ENCODE measurements at regions not wholly inside any gene's neighbourhood (a gene's known extent, or its start where the extent isn't known, plus 50 kb on each side); places are given as distances from the start of the nearest gene placed in this dataset.

DNA sequence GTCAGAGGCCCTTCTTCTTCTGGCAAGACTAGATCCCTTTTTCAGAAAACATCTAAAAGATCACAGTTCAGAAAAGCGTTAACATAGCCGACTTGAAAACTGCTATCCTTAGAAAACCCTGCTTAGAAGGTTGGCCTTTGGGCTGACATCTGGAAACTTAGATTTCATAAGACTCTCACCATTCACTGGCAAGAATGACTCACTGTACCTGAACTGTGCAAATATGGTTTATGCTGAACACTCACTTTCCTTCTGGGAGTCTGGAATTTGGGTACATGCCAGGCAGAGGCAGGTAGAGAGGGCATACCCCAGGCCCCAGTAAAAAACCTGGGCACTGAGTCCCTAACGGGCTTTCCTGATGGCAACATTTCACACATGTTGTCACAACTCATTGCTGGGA is 88.8 kb upstream of the GPC3 start:
- in situ Hi-C loops (cut with MboI) (no loop called here), intact Hi-C loops (cut with micrococcal nuclease) (no loop called here)
- FAIRE-seq = no peak
- no peaks in the 10 kb centered on the region for H3K9me1 ChIP-seq (ENCODE audit: control insufficient read depth, insufficient read depth, low read length)
- H3K79me2 ChIP-seq (ENCODE audit: control insufficient read depth, insufficient read depth, low read length) = no peaks in the 10 kb centered on the region
- no peak overlapping the region for H2AFZ ChIP-seq (ENCODE audit: low read depth, low read length)
- TF ChIP-seq, protein P1, sequence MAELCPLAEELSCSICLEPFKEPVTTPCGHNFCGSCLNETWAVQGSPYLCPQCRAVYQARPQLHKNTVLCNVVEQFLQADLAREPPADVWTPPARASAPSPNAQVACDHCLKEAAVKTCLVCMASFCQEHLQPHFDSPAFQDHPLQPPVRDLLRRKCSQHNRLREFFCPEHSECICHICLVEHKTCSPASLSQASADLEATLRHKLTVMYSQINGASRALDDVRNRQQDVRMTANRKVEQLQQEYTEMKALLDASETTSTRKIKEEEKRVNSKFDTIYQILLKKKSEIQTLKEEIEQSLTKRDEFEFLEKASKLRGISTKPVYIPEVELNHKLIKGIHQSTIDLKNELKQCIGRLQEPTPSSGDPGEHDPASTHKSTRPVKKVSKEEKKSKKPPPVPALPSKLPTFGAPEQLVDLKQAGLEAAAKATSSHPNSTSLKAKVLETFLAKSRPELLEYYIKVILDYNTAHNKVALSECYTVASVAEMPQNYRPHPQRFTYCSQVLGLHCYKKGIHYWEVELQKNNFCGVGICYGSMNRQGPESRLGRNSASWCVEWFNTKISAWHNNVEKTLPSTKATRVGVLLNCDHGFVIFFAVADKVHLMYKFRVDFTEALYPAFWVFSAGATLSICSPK (IDR thresholded peaks at IDR 0.05; ENCODE audit: borderline replicate concordance) = no peak
- TF ChIP-seq NR4A1 (CRISPR knock-in tag; IDR thresholded peaks at IDR 0.05) (no peak), NR4A1 (tag; IDR thresholded peaks at IDR 0.05) (no peak), HEY1 (CRISPR knock-in tag; IDR thresholded peaks at IDR 0.05; ENCODE audit: borderline replicate concordance) (no peak), SETDB1 (IDR thresholded peaks at IDR 0.05; ENCODE audit: low read length) (no peak), POLR2G (IDR thresholded peaks at IDR 0.05; ENCODE audit: low read depth, low read length) (no peak), SRSF9 (IDR thresholded peaks at IDR 0.05; ENCODE audit: borderline replicate concordance, low read depth, low read length) (no peak), BCOR (IDR thresholded peaks at IDR 0.05) (no peak)
- TF ChIP-seq, protein P2, sequence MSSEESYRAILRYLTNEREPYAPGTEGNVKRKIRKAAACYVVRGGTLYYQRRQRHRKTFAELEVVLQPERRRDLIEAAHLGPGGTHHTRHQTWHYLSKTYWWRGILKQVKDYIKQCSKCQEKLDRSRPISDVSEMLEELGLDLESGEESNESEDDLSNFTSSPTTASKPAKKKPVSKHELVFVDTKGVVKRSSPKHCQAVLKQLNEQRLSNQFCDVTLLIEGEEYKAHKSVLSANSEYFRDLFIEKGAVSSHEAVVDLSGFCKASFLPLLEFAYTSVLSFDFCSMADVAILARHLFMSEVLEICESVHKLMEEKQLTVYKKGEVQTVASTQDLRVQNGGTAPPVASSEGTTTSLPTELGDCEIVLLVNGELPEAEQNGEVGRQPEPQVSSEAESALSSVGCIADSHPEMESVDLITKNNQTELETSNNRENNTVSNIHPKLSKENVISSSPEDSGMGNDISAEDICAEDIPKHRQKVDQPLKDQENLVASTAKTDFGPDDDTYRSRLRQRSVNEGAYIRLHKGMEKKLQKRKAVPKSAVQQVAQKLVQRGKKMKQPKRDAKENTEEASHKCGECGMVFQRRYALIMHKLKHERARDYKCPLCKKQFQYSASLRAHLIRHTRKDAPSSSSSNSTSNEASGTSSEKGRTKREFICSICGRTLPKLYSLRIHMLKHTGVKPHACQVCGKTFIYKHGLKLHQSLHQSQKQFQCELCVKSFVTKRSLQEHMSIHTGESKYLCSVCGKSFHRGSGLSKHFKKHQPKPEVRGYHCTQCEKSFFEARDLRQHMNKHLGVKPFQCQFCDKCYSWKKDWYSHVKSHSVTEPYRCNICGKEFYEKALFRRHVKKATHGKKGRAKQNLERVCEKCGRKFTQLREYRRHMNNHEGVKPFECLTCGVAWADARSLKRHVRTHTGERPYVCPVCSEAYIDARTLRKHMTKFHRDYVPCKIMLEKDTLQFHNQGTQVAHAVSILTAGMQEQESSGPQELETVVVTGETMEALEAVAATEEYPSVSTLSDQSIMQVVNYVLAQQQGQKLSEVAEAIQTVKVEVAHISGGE (CRISPR knock-in tag; IDR thresholded peaks at IDR 0.05) = no peak
- TF ChIP-seq, protein P3, sequence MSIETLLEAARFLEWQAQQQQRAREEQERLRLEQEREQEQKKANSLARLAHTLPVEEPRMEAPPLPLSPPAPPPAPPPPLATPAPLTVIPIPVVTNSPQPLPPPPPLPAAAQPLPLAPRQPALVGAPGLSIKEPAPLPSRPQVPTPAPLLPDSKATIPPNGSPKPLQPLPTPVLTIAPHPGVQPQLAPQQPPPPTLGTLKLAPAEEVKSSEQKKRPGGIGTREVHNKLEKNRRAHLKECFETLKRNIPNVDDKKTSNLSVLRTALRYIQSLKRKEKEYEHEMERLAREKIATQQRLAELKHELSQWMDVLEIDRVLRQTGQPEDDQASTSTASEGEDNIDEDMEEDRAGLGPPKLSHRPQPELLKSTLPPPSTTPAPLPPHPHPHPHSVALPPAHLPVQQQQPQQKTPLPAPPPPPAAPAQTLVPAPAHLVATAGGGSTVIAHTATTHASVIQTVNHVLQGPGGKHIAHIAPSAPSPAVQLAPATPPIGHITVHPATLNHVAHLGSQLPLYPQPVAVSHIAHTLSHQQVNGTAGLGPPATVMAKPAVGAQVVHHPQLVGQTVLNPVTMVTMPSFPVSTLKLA (conservative IDR thresholded peaks at IDR 0.05) = no peak
- TF ChIP-seq, protein P4, sequence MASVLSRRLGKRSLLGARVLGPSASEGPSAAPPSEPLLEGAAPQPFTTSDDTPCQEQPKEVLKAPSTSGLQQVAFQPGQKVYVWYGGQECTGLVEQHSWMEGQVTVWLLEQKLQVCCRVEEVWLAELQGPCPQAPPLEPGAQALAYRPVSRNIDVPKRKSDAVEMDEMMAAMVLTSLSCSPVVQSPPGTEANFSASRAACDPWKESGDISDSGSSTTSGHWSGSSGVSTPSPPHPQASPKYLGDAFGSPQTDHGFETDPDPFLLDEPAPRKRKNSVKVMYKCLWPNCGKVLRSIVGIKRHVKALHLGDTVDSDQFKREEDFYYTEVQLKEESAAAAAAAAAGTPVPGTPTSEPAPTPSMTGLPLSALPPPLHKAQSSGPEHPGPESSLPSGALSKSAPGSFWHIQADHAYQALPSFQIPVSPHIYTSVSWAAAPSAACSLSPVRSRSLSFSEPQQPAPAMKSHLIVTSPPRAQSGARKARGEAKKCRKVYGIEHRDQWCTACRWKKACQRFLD (CRISPR knock-in tag; IDR thresholded peaks at IDR 0.05) = no peak
- H3K4me1 ChIP-seq (replicated peaks in 1 of 2; ENCODE audit: control insufficient read depth in 2 of 2, insufficient read depth in 2 of 2, low read length in 2 of 2) = no peaks in the 10 kb centered on the region
- H4K20me1 ChIP-seq (replicated peaks; ENCODE audit: control insufficient read depth, insufficient read depth, low read length) = no peaks in the 10 kb centered on the region
- peaks cover 6% of the 10 kb centered on the region for H3K9me3 ChIP-seq (replicated peaks; ENCODE audit: control insufficient read depth, insufficient read depth, low read depth, low read length)
- ATAC-seq = no peak
- no peaks in the 10 kb centered on the region for H3K27me3 ChIP-seq (ENCODE audit: control insufficient read depth in 2 of 2, insufficient read depth in 2 of 2, low read length in 2 of 2)
- no peaks in the 10 kb centered on the region for H3K36me3 ChIP-seq (ENCODE audit: control insufficient read depth, insufficient read depth, low read length)
- 0% methylated on average over 3 of the region's 3 CpGs for WGBS (ENCODE audit: insufficient coverage, low coverage, missing lambda C conversion rate)
- no peak overlapping the region for H3K4me3 ChIP-seq
- H3K4me2 ChIP-seq (ENCODE audit: insufficient read depth, low read length) = no peak overlapping the region
- no TSS peak for BruUV-seq (replicated peaks)
- ChIA-PET CTCF (ENCODE audit: low intra/inter-chr PET ratio) (no interaction called here), POLR2A (no interaction called here)
- H3K9ac ChIP-seq (ENCODE audit: insufficient read depth in 1 of 2, low read depth in 2 of 2, low read length in 2 of 2) = no peak overlapping the region
- DNase-seq (ENCODE audit: extremely low read depth in 1 of 4, low spot score in 3 of 4) = no peak
- H3K27ac ChIP-seq (ENCODE audit: extremely low read depth, low read depth, low read length) = no peak overlapping the region

Data from K562 (cell line).